GM18858 (cell line): ENCODE measurements at regions not wholly inside any gene's neighbourhood (a gene's known extent, or its start where the extent isn't known, plus 50 kb on each side); places are given as distances from the start of the nearest gene placed in this dataset.

Source experiments
- ATAC-seq: cut with Tn5 transposase; IDR thresholded peaks from one replicate; pipeline ENCODE4 v1.9.1; 2021; ENCODE audit not compliant: unreplicated experiment

- no peak for ATAC-seq
These were observed 214.6 kb downstream of the PRL start for GRCh38 chr6:22082218-22082617.

DNA sequence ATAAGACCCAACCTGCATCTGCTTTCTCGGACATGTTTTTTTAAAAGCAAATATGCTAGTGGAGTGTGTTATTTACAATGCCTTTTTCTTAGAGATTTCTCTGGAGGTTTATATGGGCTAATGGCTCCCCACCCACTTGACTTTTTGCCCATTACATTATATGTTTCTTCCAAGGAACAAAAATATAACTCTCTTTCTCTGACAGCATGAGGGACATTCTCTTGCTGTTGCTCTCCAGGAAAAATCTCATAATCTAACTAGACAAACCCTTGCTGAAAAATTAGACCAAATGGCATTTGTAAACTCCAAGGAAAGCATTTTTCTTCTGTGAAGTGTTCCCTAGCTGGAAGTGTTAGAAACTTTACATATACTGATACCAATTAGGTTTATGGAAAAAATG is 213.7 kb downstream of the PRL start:
- ATAC-seq = no peak

DNA sequence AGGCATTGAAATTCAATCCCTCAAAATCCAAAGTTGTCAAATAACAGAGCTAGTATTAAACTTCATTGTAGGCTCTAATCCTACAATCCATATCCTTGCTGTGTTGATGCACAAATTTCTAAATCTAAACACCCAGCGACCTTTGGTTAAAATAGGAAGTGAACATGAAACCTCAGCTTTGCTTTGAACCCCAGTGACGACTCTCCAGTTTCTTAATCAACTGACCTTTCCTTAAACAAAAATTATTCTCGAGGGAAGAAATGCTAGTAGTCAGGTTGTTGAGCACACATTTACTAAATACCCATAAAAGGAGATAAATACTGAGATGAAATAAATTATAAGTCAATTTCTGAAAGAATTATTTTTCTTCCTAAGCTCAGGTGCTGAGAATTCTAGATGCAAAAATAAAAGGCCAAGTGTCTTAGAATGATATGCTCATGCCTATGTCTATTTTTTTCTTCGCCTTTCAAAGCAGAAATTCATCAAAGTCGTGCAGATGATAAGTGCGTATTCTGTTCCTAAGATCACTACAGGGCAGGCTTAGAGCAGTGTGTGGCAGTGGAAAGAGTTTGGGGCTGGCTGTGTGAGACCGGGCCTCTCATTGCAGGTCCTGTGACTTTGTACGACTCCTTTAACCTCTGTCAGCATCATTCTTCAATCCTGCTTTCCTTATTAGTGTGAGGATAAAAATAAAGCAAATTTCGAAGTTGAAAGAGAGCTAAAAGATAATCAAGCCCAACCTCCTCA is 208.7 kb downstream of the PRL start:
- ATAC-seq = no peak

DNA sequence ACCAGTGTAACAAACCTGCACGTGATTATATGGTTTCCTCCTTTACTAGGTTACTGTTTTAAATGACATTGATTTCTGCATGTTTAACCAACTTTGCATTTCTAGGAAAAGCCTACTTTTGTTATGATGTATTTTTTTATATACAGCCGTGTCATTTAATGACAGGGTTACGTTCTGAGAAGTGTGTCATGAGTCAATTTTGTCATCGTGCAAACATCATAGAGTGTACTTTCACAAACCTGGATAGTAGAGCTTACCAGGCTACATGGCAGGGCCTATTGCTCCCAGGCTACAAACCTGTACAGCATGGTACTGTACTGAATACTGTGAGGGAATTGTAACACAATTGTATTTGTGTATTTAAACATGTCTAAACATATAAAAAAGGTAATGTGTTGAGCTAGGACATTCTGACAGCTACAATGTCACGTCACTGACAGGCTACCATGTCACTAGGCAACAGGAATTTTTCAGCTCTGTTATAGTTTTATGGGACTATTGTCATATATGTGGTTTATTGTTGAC is 205.3 kb downstream of the PRL start:
- ATAC-seq = no peak

DNA sequence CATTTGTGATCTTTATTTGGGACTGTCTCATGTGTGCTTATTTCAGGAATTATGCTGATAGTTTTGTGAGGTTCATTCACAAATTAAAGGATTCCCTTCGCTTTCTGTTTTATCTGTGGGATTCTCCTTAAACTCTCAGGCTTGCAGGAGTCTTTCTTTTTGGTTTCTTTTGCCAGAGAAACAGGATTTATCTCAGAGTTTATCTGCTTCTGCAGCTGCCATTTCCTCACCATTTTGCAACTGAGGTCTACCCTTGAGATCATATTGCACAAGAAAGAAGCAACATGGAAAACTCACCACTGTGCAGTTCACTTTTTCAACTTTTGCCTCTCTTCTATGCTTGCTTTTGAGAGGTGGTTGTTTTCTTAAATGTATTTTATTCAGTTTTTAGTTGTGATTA is 201.0 kb downstream of the PRL start:
- ATAC-seq = no peak

- no peak for ATAC-seq
These were observed 198.2 kb downstream of the PRL start for GRCh38 chr6:22098601-22099031.

DNA sequence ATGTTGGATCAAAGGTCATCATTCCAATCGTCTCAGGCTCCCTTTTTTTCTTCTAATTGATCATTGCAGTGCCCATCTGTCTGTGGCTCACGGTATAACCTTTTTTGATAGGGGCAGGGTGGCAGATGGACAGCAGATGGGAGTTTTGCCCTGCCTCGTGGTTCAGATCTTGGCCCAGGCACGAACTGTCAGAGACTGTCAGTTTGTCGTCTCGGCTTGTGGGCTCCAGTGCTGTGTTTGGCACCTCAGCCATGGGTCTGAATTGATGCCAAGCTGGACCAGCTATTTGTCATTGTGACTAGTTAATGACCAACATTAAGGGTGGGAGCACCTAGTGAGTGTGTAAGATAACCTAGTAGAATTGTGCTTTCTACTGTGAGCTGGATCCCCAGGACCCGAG is 197.6 kb downstream of the PRL start:
- no peak for ATAC-seq

DNA sequence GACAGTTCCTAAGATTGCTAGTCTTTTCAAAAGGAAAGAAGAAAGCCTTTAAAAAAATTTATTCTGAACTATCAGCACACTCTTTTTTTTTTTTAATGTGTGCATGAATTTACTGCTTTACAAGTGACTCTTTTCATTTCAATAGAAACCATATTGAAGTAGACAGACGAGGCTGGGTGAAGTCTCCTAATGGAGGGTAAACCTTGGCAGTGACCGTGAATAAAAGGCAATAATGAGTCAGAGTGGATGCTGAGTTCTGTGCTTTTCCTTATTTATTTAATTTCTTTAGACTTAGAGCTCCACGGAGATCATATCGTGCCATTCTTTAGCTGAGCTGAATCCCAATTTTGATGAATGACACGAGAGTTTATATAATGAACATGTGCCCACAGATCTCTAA is 196.9 kb downstream of the PRL start:
- no peak for ATAC-seq

DNA sequence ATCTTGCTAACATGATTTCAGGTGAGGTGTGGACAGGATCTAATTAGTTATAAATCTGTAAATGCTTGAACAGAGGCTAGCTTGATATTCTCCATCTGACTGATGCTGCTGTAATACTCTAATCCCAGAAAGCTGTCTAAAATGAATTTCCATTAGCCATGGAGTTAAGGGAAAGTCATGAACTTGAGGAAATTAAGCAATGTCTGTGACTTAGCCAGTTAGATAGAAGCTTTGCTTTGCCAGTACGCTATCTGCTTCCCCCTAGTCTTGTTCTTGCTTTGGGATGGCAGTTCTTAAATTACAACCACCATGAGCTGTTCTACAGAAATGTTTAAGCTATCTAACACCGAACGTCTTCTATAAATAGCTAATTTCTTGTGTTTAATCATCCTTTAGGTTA is 195.7 kb downstream of the PRL start:
- no peak for ATAC-seq

- peak; percentile 92 for ATAC-seq
These were observed 194.2 kb downstream of the PRL start for GRCh38 chr6:22102671-22103070.

- ATAC-seq = no peak
These were observed 190.4 kb downstream of the PRL start for GRCh38 chr6:22106451-22106850.

- ATAC-seq = no peak
These were observed 189.9 kb downstream of the PRL start for GRCh38 chr6:22106961-22107360.

DNA sequence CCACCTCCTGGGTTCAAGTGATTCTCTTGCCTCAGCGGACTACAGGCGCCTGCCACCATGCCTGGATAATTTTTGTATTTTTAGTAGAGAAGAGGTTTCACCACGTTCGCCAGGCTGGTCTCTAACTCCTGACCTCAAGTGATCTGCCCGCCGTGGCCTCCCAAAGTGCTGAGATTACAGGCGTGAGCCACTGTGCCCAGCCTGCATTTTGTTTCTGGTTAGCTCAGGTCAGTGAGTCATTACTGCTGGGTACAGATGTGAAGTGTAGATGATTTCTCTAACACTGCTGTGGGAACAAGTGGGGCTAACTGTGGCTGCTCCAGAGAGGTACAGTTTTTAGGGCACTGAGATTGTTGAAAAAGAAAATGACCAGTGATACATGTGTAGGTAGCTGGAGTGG is 188.6 kb downstream of the PRL start:
- no peak for ATAC-seq

DNA sequence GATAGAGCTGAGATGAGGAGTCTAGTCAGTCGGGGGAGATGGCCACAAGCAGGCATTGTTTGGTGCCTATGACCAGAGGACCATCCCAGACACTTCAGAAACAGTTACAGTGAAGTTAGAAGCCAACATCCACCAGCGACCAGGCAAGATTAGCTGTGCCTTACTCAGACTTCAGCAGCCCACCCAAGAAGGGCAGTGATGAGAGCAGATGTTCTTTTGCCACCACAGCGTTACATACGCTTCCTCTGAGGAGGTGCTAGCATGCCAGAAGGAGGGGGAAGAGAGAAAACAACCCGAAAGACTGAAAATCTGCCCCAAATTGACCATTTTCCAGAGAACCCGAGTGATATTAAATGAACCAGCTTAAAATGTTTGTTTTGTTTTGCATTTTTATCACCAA is 186.8 kb downstream of the PRL start:
- ATAC-seq = no peak

DNA sequence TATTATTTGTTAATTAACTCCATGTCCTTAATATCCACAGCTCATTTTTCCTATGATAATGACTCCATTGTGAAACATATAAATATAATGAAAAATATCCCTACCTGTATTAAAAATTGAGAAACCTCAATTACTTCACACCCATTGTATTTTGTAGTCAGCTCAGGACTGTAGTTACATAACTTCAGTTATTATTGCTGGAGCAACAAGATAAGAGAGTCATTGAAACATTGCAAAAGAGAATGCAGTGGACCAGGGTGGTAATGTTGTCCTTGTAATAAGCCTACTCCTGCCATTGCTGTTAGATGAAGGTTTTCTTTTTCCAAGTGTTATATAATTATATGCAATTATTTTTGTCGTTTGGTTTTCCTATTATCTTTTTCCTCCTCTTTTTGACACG is 184.4 kb downstream of the PRL start:
- no peak for ATAC-seq

GRCh38 chr6:22113026-22113766 is 183.6 kb downstream of the PRL start:
- no peak for ATAC-seq

DNA sequence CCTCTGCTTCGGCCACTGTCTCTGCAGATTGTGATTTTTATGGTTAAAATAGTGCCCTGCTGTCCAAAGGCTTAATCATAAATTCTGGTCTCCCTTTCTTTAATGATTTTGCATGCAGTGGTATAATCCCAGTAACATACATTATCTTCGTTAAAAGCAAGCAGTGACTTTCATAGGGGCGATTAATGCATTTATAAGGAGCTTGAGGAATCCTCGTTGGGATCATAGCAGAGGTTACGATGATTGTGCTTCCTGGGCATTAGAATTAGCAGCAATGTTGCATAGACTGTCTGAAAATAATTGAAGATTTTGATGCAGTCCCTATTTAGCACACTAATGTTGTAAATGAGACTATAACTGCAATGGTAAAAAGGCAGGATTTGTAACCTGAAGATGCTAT is 181.3 kb downstream of the PRL start:
- no peak for ATAC-seq

DNA sequence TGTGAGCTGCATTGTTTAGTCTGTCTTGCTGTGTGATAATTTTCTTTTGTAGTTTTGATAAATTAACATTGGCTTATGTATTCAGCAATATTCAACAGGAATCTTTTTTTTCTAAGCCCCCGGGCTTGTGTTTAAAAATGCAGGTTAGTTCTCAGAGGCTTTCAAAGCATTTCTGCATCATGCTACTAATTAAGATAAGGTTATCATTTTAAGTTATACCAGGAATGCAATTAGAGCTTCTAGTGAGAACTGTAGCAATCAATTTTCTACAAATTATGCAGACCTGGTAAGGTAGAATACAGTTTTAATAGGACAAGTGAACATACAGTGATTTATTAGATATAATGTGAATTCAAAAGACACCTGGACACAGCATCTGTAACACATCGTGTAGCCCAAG is 179.2 kb downstream of the PRL start:
- ATAC-seq = no peak

- ATAC-seq = no peak
These were observed 177.3 kb downstream of the PRL start for GRCh38 chr6:22119500-22119899.

DNA sequence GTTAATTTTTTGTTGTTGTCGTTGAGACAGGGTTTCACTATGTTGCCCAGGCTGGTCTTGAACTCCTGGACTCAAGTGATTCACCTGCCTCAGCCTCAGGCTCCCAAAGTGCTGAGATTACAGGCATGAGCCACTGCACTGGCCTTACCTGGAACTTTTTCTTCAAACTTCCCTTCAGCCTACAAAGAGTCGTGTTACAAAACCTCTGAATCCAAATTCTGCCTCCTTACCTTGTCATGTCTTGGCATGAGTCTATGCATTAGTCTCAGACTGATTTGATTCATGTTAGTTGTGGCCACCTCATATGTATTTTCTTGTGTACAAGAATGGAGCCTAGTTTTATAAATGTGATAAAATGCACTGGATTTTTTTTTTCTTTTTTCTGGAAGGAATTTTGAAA is 172.1 kb downstream of the PRL start:
- no peak for ATAC-seq

- no peak for ATAC-seq
These were observed 169.9 kb downstream of the PRL start for GRCh38 chr6:22126910-22127309.

- ATAC-seq = no peak
These were observed 167.1 kb downstream of the PRL start for GRCh38 chr6:22129751-22130150.
